Activated T-helper 2 cell treated with anti-CD3 and anti-CD28 coated beads, Interferon-gamma antibody, Interleukin-2, Interleukin-4, amounts not matched to agents 10 μg/mL and 5 μg/mL and 100 μg/mL, durations not matched to agents 14 hours and 24 hours and 36 hours (primary cell): ENCODE measurements at regions not wholly inside any gene's neighbourhood (a gene's known extent, or its start where the extent isn't known, plus 50 kb on each side); places are given as distances from the start of the nearest gene placed in this dataset.

Source experiments
- DNase-seq: peaks from one replicate; pipeline ENCODE4 v3.0.0; 2021; ENCODE audit warnings: low spot score
- H3K27ac Mint-ChIP-seq: one replicate; pipeline ENCODE4 v1.8.0; 2021; ENCODE audit warnings: mixed read lengths
- H3K27me3 Mint-ChIP-seq: one replicate; pipeline ENCODE4 v1.8.0; 2021; ENCODE audit warnings: low read depth, mixed read lengths
- H3K36me3 Mint-ChIP-seq: one replicate; pipeline ENCODE4 v1.8.0; 2021; ENCODE audit warnings: low read depth, mixed read lengths
- H3K4me1 Mint-ChIP-seq: one replicate; pipeline ENCODE4 v1.8.0; 2021; ENCODE audit warnings: low read depth, mixed read lengths
- H3K4me3 Mint-ChIP-seq: one replicate; pipeline ENCODE4 v1.8.0; 2021; ENCODE audit warnings: low read depth, mild to moderate bottlenecking, moderate library complexity, mixed read lengths
- H3K9me3 Mint-ChIP-seq: one replicate; pipeline ENCODE4 v1.8.0; 2021; ENCODE audit warnings: mixed read lengths
- intact Hi-C: fragments of 100-400 bp; cut with micrococcal nuclease; formaldehyde crosslinking; loops from one replicate; pipeline ENCODE4 v1.15.1; 2023

DNA sequence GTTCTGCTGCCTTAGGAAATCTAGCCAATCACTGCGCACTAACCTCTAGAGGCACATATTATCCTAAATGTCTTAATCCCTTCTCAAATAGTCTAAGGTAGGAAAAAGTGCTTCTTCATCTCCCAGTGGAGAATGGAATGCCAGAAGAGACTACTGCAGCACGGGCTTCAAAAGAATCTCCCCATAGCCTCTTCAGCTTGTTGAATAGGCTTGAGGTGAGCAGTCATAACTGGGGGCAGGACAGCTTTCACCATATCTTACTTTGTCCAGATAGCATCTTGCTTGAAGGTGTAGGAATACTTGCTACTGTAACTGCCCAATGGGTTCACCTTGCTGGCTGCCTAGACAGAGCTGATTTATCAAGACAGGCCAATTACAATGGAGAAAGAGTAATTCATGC, 88.8 kb downstream of the MBL2 start:
- H3K9me3 Mint-ChIP-seq: no peaks in the 10 kb centered on the region
- H3K4me1 Mint-ChIP-seq: peaks cover 6% of the 10 kb centered on the region
- no peak overlapping the region for H3K4me3 Mint-ChIP-seq
- no peak for DNase-seq
- no peaks in the 10 kb centered on the region for H3K36me3 Mint-ChIP-seq
- intact Hi-C loops: no loop called here
- H3K27ac Mint-ChIP-seq: no peak overlapping the region
- no peaks in the 10 kb centered on the region for H3K27me3 Mint-ChIP-seq

GRCh38 chr10:52688899-52689298, 83.7 kb downstream of the MBL2 start:
- Mint-ChIP-seq H3K27me3 (no peaks in the 10 kb centered on the region), H3K36me3 (no peaks in the 10 kb centered on the region), H3K27ac (no peak overlapping the region), H3K4me1 (peaks cover 4% of the 10 kb centered on the region), H3K4me3 (no peak overlapping the region), H3K9me3 (peaks cover 12% of the 10 kb centered on the region)
- no peak for DNase-seq
- intact Hi-C loops: no loop called here

GRCh38 chr10:52696232-52696631, 76.4 kb downstream of the MBL2 start:
- H3K36me3 Mint-ChIP-seq: no peaks in the 10 kb centered on the region
- no peak overlapping the region for H3K27ac Mint-ChIP-seq
- H3K4me1 Mint-ChIP-seq: no peaks in the 10 kb centered on the region

GRCh38 chr10:52701647-52702046, 70.9 kb downstream of the MBL2 start:
- Mint-ChIP-seq H3K27ac (no peak overlapping the region), H3K4me3 (no peak overlapping the region), H3K36me3 (no peaks in the 10 kb centered on the region), H3K4me1 (no peaks in the 10 kb centered on the region), H3K9me3 (no peaks in the 10 kb centered on the region), H3K27me3 (no peaks in the 10 kb centered on the region)
- DNase-seq: no peak
- intact Hi-C loops: no loop called here

More at GRCh38 chr10:52696232-52696631, 76.4 kb downstream of the MBL2 start:
- no peaks in the 10 kb centered on the region for H3K27me3 Mint-ChIP-seq
- H3K9me3 Mint-ChIP-seq: peaks cover 7% of the 10 kb centered on the region
- DNase-seq: no peak
- intact Hi-C loops: no loop called here
- no peak overlapping the region for H3K4me3 Mint-ChIP-seq

DNA sequence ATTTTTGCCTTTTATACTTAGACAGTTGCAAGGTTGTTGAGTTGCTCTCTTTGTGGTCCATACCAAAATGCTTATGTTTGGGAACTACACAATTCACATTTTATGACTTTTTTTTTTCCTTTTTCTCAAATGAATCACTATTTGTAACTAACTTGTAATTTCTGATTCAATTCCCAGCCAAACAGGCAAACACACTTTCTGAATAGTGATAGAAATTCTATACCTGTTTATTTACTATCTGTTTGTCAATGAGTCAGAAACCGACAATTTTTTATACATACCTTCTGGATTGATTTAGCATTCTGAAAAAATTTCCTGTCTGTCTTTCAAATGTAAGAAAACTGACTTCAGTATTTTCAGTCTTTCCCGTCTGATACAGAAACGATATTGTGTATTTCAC, 69.1 kb downstream of the MBL2 start:
- Mint-ChIP-seq H3K36me3 (no peaks in the 10 kb centered on the region), H3K4me1 (no peaks in the 10 kb centered on the region), H3K27ac (no peak overlapping the region), H3K27me3 (no peaks in the 10 kb centered on the region), H3K9me3 (no peaks in the 10 kb centered on the region), H3K4me3 (no peak overlapping the region)
- no peak for DNase-seq
- intact Hi-C loops: no loop called here

- H3K4me3 Mint-ChIP-seq: no peak overlapping the region
- H3K27me3 Mint-ChIP-seq: no peaks in the 10 kb centered on the region
- DNase-seq: no peak
- H3K27ac Mint-ChIP-seq: no peak overlapping the region
- H3K36me3 Mint-ChIP-seq: no peaks in the 10 kb centered on the region
- intact Hi-C loops: no loop called here
- H3K4me1 Mint-ChIP-seq: no peaks in the 10 kb centered on the region
- no peaks in the 10 kb centered on the region for H3K9me3 Mint-ChIP-seq
These were observed 68.7 kb downstream of the MBL2 start for GRCh38 chr10:52703898-52704297.

DNA sequence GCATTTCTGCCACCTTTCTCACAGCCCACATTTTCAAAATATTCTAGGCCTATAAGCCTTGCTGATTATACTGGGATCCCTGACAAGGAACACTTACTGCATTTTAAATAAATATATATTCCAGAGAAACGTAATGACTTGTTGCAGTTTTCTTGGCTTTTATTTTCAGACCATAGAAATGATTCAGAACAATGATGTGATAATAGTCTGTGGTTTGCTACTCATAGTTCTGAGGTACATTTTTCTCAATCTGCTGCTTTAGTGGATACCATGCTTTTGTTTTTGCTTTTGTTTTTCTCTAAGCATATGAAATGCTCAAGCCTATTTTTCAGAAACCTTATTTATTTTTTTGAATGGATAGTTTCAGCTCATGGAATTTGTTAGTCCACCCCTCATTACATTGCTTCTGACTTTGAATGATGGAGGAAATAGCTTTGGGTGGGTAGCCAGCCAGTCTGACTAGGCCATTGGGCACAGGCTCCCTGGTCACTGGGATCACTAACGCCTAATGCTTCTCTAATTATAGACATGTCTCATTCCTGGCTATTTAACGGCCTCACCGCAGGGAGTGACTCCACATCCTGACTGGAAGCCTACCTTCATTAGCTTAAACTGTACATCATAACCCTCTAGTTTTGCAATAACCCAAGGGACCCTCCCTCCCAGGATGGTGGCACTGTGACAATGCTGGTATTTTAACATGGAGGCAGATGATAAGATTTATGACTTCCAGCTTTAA, 66.1 kb downstream of the MBL2 start:
- intact Hi-C loops: no loop called here
- H3K4me1 Mint-ChIP-seq: no peaks in the 10 kb centered on the region
- H3K27me3 Mint-ChIP-seq: no peaks in the 10 kb centered on the region
- H3K36me3 Mint-ChIP-seq: no peaks in the 10 kb centered on the region
- peaks cover 6% of the 10 kb centered on the region for H3K9me3 Mint-ChIP-seq
- no peak overlapping the region for H3K27ac Mint-ChIP-seq
- H3K4me3 Mint-ChIP-seq: no peak overlapping the region
- DNase-seq: no peak
